DND-41 (cell line): ENCODE measurements at regions not wholly inside any gene's neighbourhood (a gene's known extent, or its start where the extent isn't known, plus 50 kb on each side); places are given as distances from the start of the nearest gene placed in this dataset.

Source experiments
- ATAC-seq: fragments of 200-7000 bp; cut with Tn5 transposase; 3 replicates; pipeline ENCODE4 v1.9.1; 2021; ENCODE audit warnings: low read depth; ENCODE audit not compliant: insufficient read depth
- DNase-seq: peaks from one replicate; pipeline ENCODE4 v3.0.0-alpha.2; 2020
- H2AFZ ChIP-seq: 2 replicates; pipeline ENCODE4 v1.6.0; 2012; ENCODE audit warnings: low read depth, low read length
- H3K27ac ChIP-seq: 2 replicates; pipeline ENCODE4 v1.5.1; 2012; ENCODE audit warnings: low read length, inconsistent platforms
- H3K27me3 ChIP-seq: fragments of 200-600 bp; sonication (generic); 2 replicates; pipeline ENCODE4 v1.6.0; 2012; ENCODE audit warnings: low read length, mild to moderate bottlenecking, inconsistent platforms; ENCODE audit not compliant: insufficient read depth, poor library complexity
- H3K36me3 ChIP-seq: 2 replicates; pipeline ENCODE4 v1.5.1; 2012; ENCODE audit warnings: low read length, inconsistent platforms; ENCODE audit not compliant: insufficient read depth
- H3K4me1 ChIP-seq: 2 replicates; pipeline ENCODE4 v1.5.1; 2012; ENCODE audit warnings: mild to moderate bottlenecking, low read length; ENCODE audit not compliant: insufficient read depth
- H3K4me2 ChIP-seq: 2 replicates; pipeline ENCODE4 v1.6.0; 2012; ENCODE audit warnings: mild to moderate bottlenecking, moderate library complexity, low read length, inconsistent platforms; ENCODE audit not compliant: insufficient read depth
- H3K4me3 ChIP-seq, 2 experiments: fragments of 200-600 bp in 1 of 2; shearing (Covaris generic) in 1 of 2; 2 replicates each; pipeline ENCODE4 v1.5.1; 2012 to 2016; ENCODE audit warnings: inconsistent platforms in 2 of 2, low read length in 2 of 2, mild to moderate bottlenecking in 2 of 2, low read depth in 1 of 2, moderate library complexity in 1 of 2
- H3K79me2 ChIP-seq: 2 replicates; pipeline ENCODE4 v1.6.0; 2012; ENCODE audit warnings: low read length, inconsistent platforms; ENCODE audit not compliant: insufficient read depth
- H3K9ac ChIP-seq: 2 replicates; pipeline ENCODE4 v1.6.0; 2012; ENCODE audit warnings: low read depth, mild to moderate bottlenecking, inconsistent platforms, low read length, moderate library complexity
- H3K9me3 ChIP-seq: 2 replicates; pipeline ENCODE4 v1.5.1; 2012; ENCODE audit warnings: low read length, moderate library complexity, mild to moderate bottlenecking, inconsistent platforms; ENCODE audit not compliant: insufficient read depth, severe bottlenecking
- H4K20me1 ChIP-seq: 2 replicates; pipeline ENCODE4 v1.6.0; 2012; ENCODE audit warnings: low read length; ENCODE audit not compliant: insufficient read depth
- EZH2 ChIP-seq: IDR thresholded peaks from 3 replicates; pipeline ENCODE4 v1.6.1; 2012; ENCODE audit warnings: borderline replicate concordance, low read depth, mild to moderate bottlenecking, moderate library complexity, low read length, inconsistent platforms; ENCODE audit not compliant: severe bottlenecking
- TF ChIP-seq, protein P1 (sequence below): IDR thresholded peaks from 2 replicates; pipeline ENCODE4 v1.5.1; 2012; ENCODE audit warnings: borderline replicate concordance, low read length, moderate library complexity, mild to moderate bottlenecking; ENCODE audit not compliant: poor library complexity, severe bottlenecking; ENCODE audit errors: extremely low read depth

DNA sequence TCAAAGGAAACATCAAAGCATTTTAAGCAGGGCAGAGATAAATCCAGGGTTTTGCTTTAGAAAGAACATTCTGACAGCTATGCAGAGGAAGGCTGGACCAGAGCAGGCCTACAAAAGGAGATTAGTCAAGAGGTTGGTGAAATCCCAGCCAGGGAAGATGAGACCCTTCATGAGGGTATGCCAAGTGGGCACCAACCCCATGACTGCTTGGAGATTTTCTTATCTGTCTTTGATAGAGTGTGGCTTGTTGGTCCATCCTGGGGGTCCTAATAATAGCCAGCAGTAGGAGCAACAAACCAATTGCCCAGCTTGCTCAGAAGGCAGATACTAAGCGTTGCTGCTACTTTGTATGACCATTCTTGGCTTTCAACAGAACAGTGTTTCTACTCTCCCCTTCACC lies 895.4 kb downstream of the EPHA4 start:
- Histone ChIP-seq H2AFZ (no peak overlapping the region), H3K4me3 (no peak overlapping the region), H3K9me3 (no peaks in the 10 kb centered on the region), H4K20me1 (no peaks in the 10 kb centered on the region), H3K27ac (no peak overlapping the region), H3K4me2 (no peak overlapping the region), H3K36me3 (no peaks in the 10 kb centered on the region), H3K79me2 (no peaks in the 10 kb centered on the region), H3K4me1 (no peaks in the 10 kb centered on the region), H3K27me3 (no peaks in the 10 kb centered on the region), H3K9ac (no peak overlapping the region)
- DNase-seq = no peak
- no peak for ATAC-seq
- TF ChIP-seq, protein P1, sequence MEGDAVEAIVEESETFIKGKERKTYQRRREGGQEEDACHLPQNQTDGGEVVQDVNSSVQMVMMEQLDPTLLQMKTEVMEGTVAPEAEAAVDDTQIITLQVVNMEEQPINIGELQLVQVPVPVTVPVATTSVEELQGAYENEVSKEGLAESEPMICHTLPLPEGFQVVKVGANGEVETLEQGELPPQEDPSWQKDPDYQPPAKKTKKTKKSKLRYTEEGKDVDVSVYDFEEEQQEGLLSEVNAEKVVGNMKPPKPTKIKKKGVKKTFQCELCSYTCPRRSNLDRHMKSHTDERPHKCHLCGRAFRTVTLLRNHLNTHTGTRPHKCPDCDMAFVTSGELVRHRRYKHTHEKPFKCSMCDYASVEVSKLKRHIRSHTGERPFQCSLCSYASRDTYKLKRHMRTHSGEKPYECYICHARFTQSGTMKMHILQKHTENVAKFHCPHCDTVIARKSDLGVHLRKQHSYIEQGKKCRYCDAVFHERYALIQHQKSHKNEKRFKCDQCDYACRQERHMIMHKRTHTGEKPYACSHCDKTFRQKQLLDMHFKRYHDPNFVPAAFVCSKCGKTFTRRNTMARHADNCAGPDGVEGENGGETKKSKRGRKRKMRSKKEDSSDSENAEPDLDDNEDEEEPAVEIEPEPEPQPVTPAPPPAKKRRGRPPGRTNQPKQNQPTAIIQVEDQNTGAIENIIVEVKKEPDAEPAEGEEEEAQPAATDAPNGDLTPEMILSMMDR = no peak
- TF ChIP-seq EZH2 = no peak

GRCh38 chr2:220678943-220679342 lies 893.2 kb downstream of the EPHA4 start:
- H3K79me2 ChIP-seq = no peaks in the 10 kb centered on the region
- H3K27ac ChIP-seq = no peak overlapping the region
- no peak overlapping the region for H3K9ac ChIP-seq
- no peak overlapping the region for H3K4me2 ChIP-seq
- H4K20me1 ChIP-seq = no peaks in the 10 kb centered on the region
- H3K36me3 ChIP-seq = no peaks in the 10 kb centered on the region
- ATAC-seq (no peak), DNase-seq (no peak)
- H3K9me3 ChIP-seq = no peaks in the 10 kb centered on the region
- H3K27me3 ChIP-seq = no peaks in the 10 kb centered on the region
- H3K4me3 ChIP-seq = no peak overlapping the region
- no peak overlapping the region for H2AFZ ChIP-seq
- H3K4me1 ChIP-seq = no peaks in the 10 kb centered on the region
- TF ChIP-seq, protein P1 = no peak
- no peak for TF ChIP-seq EZH2

DNA sequence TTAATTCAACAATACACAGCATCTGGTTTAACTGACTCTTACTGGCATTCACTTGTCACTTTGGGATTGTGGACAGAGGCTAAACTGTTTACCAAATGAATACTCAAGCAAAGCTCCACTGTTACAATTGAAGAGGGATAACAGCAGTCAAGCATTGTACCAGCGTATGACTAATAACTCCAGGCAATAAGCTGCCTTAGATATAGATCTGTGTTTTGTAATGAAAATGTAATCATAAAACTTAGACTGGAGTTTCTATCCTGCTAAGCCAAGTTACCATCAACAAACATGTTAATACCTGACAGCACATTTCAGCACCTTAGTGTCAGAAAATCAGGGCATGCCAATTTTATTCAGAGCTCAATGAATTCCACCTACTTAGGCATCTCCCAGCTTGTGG lies 889.5 kb downstream of the EPHA4 start:
- TF ChIP-seq EZH2 = no peak
- TF ChIP-seq, protein P1 = no peak
- H3K4me2 ChIP-seq = no peak overlapping the region
- no peak overlapping the region for H2AFZ ChIP-seq
- no peaks in the 10 kb centered on the region for H3K79me2 ChIP-seq
- H3K36me3 ChIP-seq = no peaks in the 10 kb centered on the region
- H3K4me3 ChIP-seq = no peak overlapping the region
- no peaks in the 10 kb centered on the region for H3K4me1 ChIP-seq
- no peaks in the 10 kb centered on the region for H3K9me3 ChIP-seq
- H4K20me1 ChIP-seq = no peaks in the 10 kb centered on the region
- no peaks in the 10 kb centered on the region for H3K27me3 ChIP-seq
- DNase-seq = no peak
- no peak for ATAC-seq
- H3K9ac ChIP-seq = no peak overlapping the region
- no peak overlapping the region for H3K27ac ChIP-seq

DNA sequence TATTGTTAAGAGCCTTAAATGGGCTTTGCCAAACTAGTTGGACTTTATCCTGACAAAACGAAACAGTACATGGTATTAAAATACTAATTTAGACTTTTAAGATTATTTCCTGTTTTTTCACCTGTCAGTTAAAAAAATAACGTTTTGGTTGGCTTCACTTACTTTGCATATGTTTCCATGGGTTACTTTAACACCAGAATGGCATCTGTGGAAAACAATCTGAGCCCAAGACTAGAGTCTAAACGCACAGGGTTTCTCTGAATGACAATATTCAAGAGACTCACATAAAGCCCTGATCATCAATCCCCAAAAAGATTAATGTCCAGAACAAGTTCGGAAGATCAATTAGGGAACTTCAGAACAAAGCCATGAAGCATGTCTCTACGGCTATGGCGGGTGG lies 888.0 kb downstream of the EPHA4 start:
- TF ChIP-seq, protein P1 = no peak
- no peak for TF ChIP-seq EZH2
- Histone ChIP-seq H3K27me3 (no peaks in the 10 kb centered on the region), H3K4me2 (no peak overlapping the region), H3K36me3 (no peaks in the 10 kb centered on the region), H3K27ac (no peak overlapping the region), H3K79me2 (no peaks in the 10 kb centered on the region), H3K4me1 (no peaks in the 10 kb centered on the region), H2AFZ (no peak overlapping the region), H4K20me1 (no peaks in the 10 kb centered on the region), H3K9me3 (no peaks in the 10 kb centered on the region), H3K9ac (no peak overlapping the region), H3K4me3 (no peak overlapping the region)
- ATAC-seq (no peak), DNase-seq (no peak)
